K562 (cell line): ENCODE measurements at regions not wholly inside any gene's neighbourhood (a gene's known extent, or its start where the extent isn't known, plus 50 kb on each side); places are given as distances from the start of the nearest gene placed in this dataset.

Experiments
- EP300 ChIP-seq: IDR thresholded peaks from 2 replicates; pipeline ENCODE4 v1.6.1; 2012; ENCODE audit warnings: low read length, improper control_type of control experiment
- EZH2 ChIP-seq: IDR thresholded peaks from 2 replicates; pipeline ENCODE4 v1.6.1; 2012; ENCODE audit warnings: low read depth, mild to moderate bottlenecking, inconsistent platforms, low read length, borderline replicate concordance
- LEF1 ChIP-seq: fragments of 450-650 bp; IDR thresholded peaks from 2 replicates; pipeline ENCODE4 v1.6.1; 2016; ENCODE audit warnings: mild to moderate bottlenecking
- MEF2A ChIP-seq: IDR thresholded peaks from 2 replicates; pipeline ENCODE4 v1.6.1; 2011; ENCODE audit warnings: low read depth, mild to moderate bottlenecking, low read length, moderate library complexity; ENCODE audit not compliant: control insufficient read depth
- TAF1 ChIP-seq: IDR thresholded peaks from 2 replicates; pipeline ENCODE4 v1.6.1; 2011; ENCODE audit warnings: mild to moderate bottlenecking, low read length, moderate library complexity; ENCODE audit not compliant: insufficient read depth, control insufficient read depth, severe bottlenecking; ENCODE audit errors: extremely low read depth
- TCF7 ChIP-seq: sonication (generic); IDR thresholded peaks from 2 replicates; pipeline ENCODE4 v1.6.1; 2016; ENCODE audit warnings: antibody characterized with exemption, borderline replicate concordance
- TF ChIP-seq, protein P1 (sequence below): fragments of 200-800 bp; sonication (Bioruptor generic); IDR thresholded peaks from 2 replicates; pipeline ENCODE4 v1.6.1; 2017; ENCODE audit warnings: missing genetic modification characterization, missing compliant biosample characterization

DNA sequence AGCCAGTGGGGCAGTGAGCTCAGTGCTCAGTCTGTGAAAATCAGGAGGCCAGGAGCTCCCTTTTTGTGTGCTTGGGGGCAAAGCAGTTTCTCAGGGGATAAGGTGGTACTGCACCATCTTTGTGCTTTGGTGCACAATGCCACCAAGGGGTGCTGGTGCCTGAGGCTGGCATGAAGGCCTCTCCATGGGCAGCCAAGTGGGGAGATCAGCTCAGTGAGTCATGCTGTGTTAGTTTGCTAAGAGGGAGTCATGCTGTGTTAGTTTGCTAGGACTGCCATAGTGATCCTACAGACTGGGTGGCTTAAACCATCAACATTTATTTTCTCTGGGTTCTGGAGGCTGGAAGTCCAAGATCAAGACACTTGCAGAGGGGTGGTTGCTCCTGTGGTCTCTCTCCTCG lies 428.1 kb downstream of the PRDM2 start:
- TF ChIP-seq MEF2A = no peak
- no peak for TF ChIP-seq LEF1
- TF ChIP-seq EZH2 = no peak
- no peak for TF ChIP-seq EP300
- no peak for TF ChIP-seq TAF1
- TF ChIP-seq TCF7 = no peak
- TF ChIP-seq, protein P1, sequence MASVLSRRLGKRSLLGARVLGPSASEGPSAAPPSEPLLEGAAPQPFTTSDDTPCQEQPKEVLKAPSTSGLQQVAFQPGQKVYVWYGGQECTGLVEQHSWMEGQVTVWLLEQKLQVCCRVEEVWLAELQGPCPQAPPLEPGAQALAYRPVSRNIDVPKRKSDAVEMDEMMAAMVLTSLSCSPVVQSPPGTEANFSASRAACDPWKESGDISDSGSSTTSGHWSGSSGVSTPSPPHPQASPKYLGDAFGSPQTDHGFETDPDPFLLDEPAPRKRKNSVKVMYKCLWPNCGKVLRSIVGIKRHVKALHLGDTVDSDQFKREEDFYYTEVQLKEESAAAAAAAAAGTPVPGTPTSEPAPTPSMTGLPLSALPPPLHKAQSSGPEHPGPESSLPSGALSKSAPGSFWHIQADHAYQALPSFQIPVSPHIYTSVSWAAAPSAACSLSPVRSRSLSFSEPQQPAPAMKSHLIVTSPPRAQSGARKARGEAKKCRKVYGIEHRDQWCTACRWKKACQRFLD (CRISPR knock-in tag) = no peak
